ENCODE measurements at regions not wholly inside any gene's neighbourhood (a gene's known extent, or its start where the extent isn't known, plus 50 kb on each side); places are given as distances from the start of the nearest gene placed in this dataset.

GRCh38 chrX:46209768-46210167 lies 335.5 kb downstream of the ZNF674 start (continued):
- no peak for TF ChIP-seq ZNF398 (tag by site-specific recombination; IDR thresholded peaks at IDR 0.05)

- Histone ChIP-seq H3K36me3 (ENCODE audit: control insufficient read depth in 2 of 2, insufficient read depth in 1 of 2, low read length in 2 of 2) (no peaks in the 10 kb centered on the region), H3K27ac (ENCODE audit: extremely low read depth, low read depth, low read length) (no peak overlapping the region), H3K4me1 (ENCODE audit: control insufficient read depth, insufficient read depth, low read length) (no peaks in the 10 kb centered on the region), H3K9me3 (ENCODE audit: control insufficient read depth, insufficient read depth, low read depth, low read length) (no peaks in the 10 kb centered on the region), H3K4me3 (ENCODE audit: low read depth, low read length) (no peak overlapping the region)
- TF ChIP-seq ZNF132 (tag by site-specific recombination; IDR thresholded peaks at IDR 0.05; ENCODE audit: borderline replicate concordance): no peak
- TF ChIP-seq ZBTB26 (tag by site-specific recombination; optimal IDR thresholded peaks at IDR 0.05): no peak
- no peak for TF ChIP-seq SP7 (tag by site-specific recombination; IDR thresholded peaks at IDR 0.05)
- TF ChIP-seq ZNF561 (tag by site-specific recombination; IDR thresholded peaks at IDR 0.05; ENCODE audit: borderline replicate concordance): no peak
- no peak for TF ChIP-seq ZNF473 (tag by site-specific recombination; IDR thresholded peaks at IDR 0.05)
- TF ChIP-seq ZNF311 (tag by site-specific recombination; IDR thresholded peaks at IDR 0.05; ENCODE audit: borderline replicate concordance): no peak
- no peak for TF ChIP-seq ZBTB11 (tag by site-specific recombination; conservative IDR thresholded peaks at IDR 0.05; ENCODE audit: low read depth)
- TF ChIP-seq ZNF701 (tag by site-specific recombination; IDR thresholded peaks at IDR 0.05): no peak
- no peak for TF ChIP-seq ZBTB48 (tag by site-specific recombination; IDR thresholded peaks at IDR 0.05)
- TF ChIP-seq CTCF (tag by site-specific recombination; IDR thresholded peaks at IDR 0.05): no peak
- no peak for TF ChIP-seq ZSCAN4 (tag by site-specific recombination; IDR thresholded peaks at IDR 0.05)
- no peak for TF ChIP-seq RBAK (tag by site-specific recombination; IDR thresholded peaks at IDR 0.05)
- TF ChIP-seq ZIC2 (tag by site-specific recombination; IDR thresholded peaks at IDR 0.05): no peak
- no peak for TF ChIP-seq OSR2 (tag by site-specific recombination; IDR thresholded peaks at IDR 0.05)
- no peak for TF ChIP-seq ZNF514 (tag by site-specific recombination; IDR thresholded peaks at IDR 0.05)
- no peak for TF ChIP-seq ZNF510 (tag by site-specific recombination; IDR thresholded peaks at IDR 0.05; ENCODE audit: insufficient replicate concordance)
- TF ChIP-seq BCL11B (tag by site-specific recombination; IDR thresholded peaks at IDR 0.05; ENCODE audit: low read depth): no peak
- ChIA-PET POLR2A (no interaction called here), CTCF (no interaction called here)
Observed at GRCh38 chrX:46209037-46209436, 336.2 kb downstream of the ZNF674 start.

Measured in HEK293 (cell line).